VCaP (cell line): ENCODE measurements at regions not wholly inside any gene's neighbourhood (a gene's known extent, or its start where the extent isn't known, plus 50 kb on each side); places are given as distances from the start of the nearest gene placed in this dataset.

Experiments used
- H3K27ac ChIP-seq: fragments of 450-650 bp; 2 replicates; pipeline ENCODE4 v1.5.1; 2017
- TF ChIP-seq, protein P1 (sequence below): fragments of 450-650 bp; conservative IDR thresholded peaks from 2 replicates; pipeline ENCODE4 v1.5.1; 2017; ENCODE audit warnings: mild to moderate bottlenecking, moderate library complexity

DNA sequence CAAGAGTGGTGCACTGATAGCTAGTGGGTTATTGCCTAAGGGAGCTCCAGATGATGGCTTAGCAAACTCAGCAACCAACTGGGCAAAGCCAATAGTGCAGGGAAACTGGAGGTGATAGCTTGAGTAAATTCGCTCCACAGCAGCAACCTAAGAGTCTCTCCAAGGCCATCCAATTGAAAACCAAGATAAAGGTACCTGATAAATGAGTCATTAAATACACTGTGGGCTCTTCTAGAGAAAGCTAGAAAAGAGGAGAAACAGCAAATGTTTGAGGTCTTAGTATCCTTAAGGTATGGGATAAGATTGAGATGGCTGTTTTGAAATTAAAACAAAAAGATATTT lies 197.8 kb upstream of the ERBB4 start:
- TF ChIP-seq, protein P1, sequence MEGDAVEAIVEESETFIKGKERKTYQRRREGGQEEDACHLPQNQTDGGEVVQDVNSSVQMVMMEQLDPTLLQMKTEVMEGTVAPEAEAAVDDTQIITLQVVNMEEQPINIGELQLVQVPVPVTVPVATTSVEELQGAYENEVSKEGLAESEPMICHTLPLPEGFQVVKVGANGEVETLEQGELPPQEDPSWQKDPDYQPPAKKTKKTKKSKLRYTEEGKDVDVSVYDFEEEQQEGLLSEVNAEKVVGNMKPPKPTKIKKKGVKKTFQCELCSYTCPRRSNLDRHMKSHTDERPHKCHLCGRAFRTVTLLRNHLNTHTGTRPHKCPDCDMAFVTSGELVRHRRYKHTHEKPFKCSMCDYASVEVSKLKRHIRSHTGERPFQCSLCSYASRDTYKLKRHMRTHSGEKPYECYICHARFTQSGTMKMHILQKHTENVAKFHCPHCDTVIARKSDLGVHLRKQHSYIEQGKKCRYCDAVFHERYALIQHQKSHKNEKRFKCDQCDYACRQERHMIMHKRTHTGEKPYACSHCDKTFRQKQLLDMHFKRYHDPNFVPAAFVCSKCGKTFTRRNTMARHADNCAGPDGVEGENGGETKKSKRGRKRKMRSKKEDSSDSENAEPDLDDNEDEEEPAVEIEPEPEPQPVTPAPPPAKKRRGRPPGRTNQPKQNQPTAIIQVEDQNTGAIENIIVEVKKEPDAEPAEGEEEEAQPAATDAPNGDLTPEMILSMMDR, result no peak
- no peak overlapping the region for H3K27ac ChIP-seq

DNA sequence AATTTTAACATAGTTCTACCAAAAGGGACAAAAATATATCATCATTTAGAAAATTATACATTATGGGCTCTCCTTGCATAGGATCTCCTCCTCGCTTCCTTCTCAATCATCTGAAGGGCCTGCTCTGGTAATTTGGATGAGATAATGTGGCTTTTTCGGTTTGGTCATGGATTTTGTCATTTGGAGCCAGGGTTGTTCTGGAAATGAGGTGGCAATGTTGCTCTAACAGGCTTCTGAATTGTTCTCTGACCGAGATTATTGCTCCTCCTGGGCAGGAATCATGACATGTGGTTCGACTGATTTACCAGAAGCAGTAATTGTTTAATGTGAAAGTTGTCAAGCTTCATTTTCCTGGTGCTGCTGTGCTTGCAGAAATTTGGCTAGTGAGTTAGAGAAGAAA lies 194.7 kb upstream of the ERBB4 start:
- TF ChIP-seq, protein P1, result no peak
- H3K27ac ChIP-seq, result no peak overlapping the region

DNA sequence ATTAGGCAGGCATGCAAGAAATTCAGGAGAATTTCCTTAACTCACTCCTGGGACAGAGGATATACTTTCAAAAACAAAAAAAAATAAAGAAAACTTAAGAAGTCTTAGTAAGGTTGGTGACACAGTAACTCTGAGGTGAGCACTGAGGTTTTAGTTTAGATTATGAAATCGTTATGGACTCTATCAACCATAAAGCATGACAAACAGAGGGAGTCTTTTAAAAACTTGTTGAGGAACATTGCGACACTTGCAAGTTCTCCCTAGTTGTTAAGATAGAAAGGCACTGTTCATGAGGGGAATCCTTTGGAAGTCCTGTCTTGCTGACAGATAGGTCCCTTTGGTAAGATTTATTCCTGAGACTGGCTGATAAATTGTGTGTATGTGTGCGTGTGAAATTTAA lies 194.3 kb upstream of the ERBB4 start:
- H3K27ac ChIP-seq, result no peak overlapping the region
- TF ChIP-seq, protein P1, result no peak

DNA sequence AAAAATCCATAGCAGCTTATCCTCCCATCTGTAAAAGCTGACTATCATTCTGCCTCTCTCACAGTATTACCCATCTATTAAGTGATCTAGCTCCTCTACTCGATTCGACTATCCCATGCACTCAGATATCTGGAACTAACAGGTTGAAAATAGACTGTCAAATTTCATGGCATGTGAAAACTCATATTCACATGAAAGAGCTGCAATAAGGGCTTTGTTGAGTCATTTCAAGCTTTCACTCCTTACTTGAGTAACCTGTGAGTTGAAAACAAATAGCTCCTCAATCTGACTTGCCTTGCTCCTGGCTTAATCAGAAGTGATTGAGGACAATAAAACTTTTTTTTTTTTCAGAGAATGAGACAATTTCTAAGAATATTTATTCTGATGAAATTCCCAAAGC lies 192.4 kb upstream of the ERBB4 start:
- TF ChIP-seq, protein P1, result no peak
- no peak overlapping the region for H3K27ac ChIP-seq

DNA sequence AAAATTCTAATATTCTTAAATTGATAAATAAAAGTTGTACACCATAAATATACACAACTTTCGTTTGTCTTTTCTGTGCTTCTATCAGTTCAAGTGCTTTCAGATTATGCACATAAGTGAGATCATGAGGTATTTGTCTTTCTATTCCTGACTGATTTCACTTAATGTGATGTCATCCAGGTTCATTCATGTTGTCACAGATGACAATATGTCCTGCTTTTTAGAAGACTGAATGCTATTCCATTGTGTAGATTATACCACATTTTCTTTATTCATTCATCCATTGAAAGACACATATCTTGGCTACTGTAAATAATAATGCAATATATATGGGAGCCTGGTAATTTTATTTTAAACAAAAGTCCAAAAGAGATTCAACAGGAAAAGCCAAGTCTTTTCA lies 190.1 kb upstream of the ERBB4 start:
- TF ChIP-seq, protein P1, result no peak
- no peak overlapping the region for H3K27ac ChIP-seq

DNA sequence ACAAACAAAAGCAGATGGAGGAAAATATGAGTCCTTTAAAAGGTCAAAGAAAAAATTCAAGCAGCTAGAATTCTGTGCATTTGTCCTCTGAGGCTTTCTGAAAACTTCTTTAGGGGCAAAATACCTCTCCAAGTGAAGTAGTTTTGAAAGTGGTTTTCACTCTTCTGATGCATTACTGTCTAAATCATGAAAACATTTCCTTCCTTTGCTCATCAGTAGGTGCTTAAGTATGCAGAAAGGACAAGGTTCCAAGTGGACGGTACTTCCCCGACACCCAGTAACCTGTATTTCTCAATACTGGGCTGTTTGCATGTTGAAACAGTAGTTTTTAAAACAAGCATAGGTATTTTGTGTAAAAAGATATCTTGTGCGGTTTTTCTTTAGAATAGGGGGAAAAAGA lies 189.1 kb upstream of the ERBB4 start:
- no peak overlapping the region for H3K27ac ChIP-seq
- TF ChIP-seq, protein P1, result no peak

DNA sequence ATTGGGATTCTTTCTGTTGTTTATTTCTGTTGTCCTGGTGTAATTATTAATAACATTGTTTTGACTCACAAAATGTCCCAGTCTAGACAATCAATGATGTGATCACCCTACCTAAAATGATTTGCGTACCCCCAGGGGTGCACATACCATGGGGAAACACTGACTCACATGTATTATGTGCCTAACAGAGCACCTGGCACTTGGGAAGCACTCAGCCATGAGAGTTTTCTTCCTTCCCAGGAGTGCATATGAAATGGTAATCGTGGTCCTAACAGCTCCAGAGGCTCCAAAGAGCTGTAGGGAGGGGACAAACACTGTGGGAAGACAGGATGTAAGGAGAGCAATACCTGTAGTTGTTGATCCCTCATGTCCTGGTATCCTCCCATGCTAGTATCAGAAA lies 187.8 kb upstream of the ERBB4 start:
- H3K27ac ChIP-seq, result no peak overlapping the region
- TF ChIP-seq, protein P1, result no peak

DNA sequence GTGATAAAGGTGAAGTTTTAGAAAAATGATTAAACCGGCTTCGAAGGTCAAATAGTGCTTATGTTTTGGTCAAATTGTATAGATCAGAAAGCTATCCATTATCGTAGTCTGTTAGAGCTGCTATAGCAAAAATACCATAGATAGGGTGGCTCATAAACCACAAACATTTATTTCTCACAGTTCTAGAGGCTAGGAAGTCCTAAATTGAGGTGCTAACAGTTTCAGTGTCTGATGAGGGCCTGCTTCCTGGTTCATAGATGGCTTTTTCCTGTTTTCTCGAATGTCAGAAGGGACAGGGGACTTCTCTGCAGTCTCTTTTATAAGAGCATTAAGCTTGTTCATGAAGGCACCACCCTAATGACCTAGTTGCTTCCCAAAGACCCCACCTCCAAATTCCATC lies 186.6 kb upstream of the ERBB4 start:
- TF ChIP-seq, protein P1, result no peak
- H3K27ac ChIP-seq, result no peak overlapping the region
